Heart left ventricle (tissue), 16 donors: ENCODE measurements at regions not wholly inside any gene's neighbourhood (a gene's known extent, or its start where the extent isn't known, plus 50 kb on each side); places are given as distances from the start of the nearest gene placed in this dataset.

Experiments
- ATAC-seq, 4 donors: fragments of 200-7000 bp; cut with Tn5 transposase; one replicate each; pipeline ENCODE4 v1.9.1; 2020 to 2022; ENCODE audit warnings: moderate library complexity in 4 of 4, mild to moderate bottlenecking in 3 of 4, moderate number of reproducible peaks in 1 of 4
- DNase-seq, 5 donors: peaks; one replicate each; pipeline ENCODE4 v3.0.0-alpha.2; 2020
- H3K27ac ChIP-seq, 12 donors: fragments of 200-600 bp; sonication (generic) in 4 of 12; one replicate each; pipeline versions ENCODE4 v1.5.0 to v1.8.0; 2016 to 2022; ENCODE audit warnings: mild to moderate bottlenecking in 2 of 12
- H3K27me3 ChIP-seq, 9 donors: fragments of 200-600 bp; sonication (generic) in 2 of 9; one replicate each; pipeline versions ENCODE4 v1.5.1 to v1.8.0; 2016 to 2022; ENCODE audit warnings: mild to moderate bottlenecking in 3 of 9
- H3K36me3 ChIP-seq, 9 donors: fragments of 200-600 bp; sonication (generic) in 2 of 9; one replicate each; pipeline versions ENCODE4 v1.5.0 to v1.8.0; 2018 to 2022; ENCODE audit warnings: mild to moderate bottlenecking in 2 of 9
- H3K4me1 ChIP-seq, 12 donors: fragments of 200-600 bp; sonication (generic) in 4 of 12; one replicate each; pipeline versions ENCODE4 v1.5.0 to v1.8.0; 2016 to 2022; ENCODE audit warnings: mild to moderate bottlenecking in 3 of 12
- H3K4me3 ChIP-seq, 12 donors: fragments of 200-600 bp; sonication (generic) in 4 of 12; one replicate each; pipeline versions ENCODE4 v1.5.0 to v1.8.0; 2017 to 2022; ENCODE audit warnings: mild to moderate bottlenecking in 9 of 12, moderate library complexity in 4 of 12
- H3K9me3 ChIP-seq, 12 donors: fragments of 200-600 bp; sonication (generic) in 4 of 12; one replicate each; pipeline versions ENCODE4 v1.5.0 to v1.8.0; 2016 to 2022; ENCODE audit warnings: mild to moderate bottlenecking in 1 of 12
- CTCF ChIP-seq, 12 donors: fragments of 200-600 bp; sonication (generic) in 4 of 12; IDR thresholded peaks; one replicate each; pipeline versions ENCODE4 v1.5.0 to v1.8.0; 2018 to 2022; ENCODE audit warnings: antibody characterized with exemption in 12 of 12, mild to moderate bottlenecking in 5 of 12
- POLR2A ChIP-seq, 2 donors: fragments of 450-650 bp; IDR thresholded peaks; one replicate each; pipeline ENCODE4 v1.6.1; 2017; ENCODE audit warnings: antibody characterized with exemption in 2 of 2, mild to moderate bottlenecking in 2 of 2, moderate library complexity in 2 of 2
- WGBS, 4 donors: extraction: QIAGEN DNeasy Blood & Tissue Kit in 2 of 4; methylation state at CpG; one replicate each; pipeline versions ENCODE4 v1.1.5 to v1.1.7; 2013 to 2018; 5-methylcytosine and 5-hydroxymethylcytosine counted together
- intact Hi-C, 10 donors: fragments of 100-400 bp; cut with DNase I; formaldehyde crosslinking; loops; one replicate each; pipeline versions ENCODE4 v1.11.1 to v1.14.2; 2022
- donor health status: ischemic (EF 13 %, LVEDD 7.1; RV severe dilation, severe dysfunction).
- donor health status: healthy with polysubstance abuse.
- donor health status: DM: no; HTN: yes; CAD: no.
- donor health status: DM: no; HTN: no; CAD: no.
- donor health status: ischemic (EF 25% LVEDD 6.9; RV normal size, moderate dysfunction).
- donor health status: ischemic (EF 25% LVEDD 5.7; RV mildly dilated, moderate dysfunction).
- donor health status: healthy.
- donor health status: DM: yes; HTN: yes; CAD: no.
- donor health status: ischemic (EF 35%, LVEDD 5.7; RV mildly dilated, moderate dysfunction).
- donor health status: nonischemic (EF 11% LVEDD 7.7; RV severe dilation, severe dysfunction).
- donor health status: DM: yes; HTN: yes; CAD: no.
- donor health status: PGD.
- donor health status: ischemic (EF 29% LVEDD 5.4; RV normal size, mild dysfunction).
- donor health status: nonischemic (EF 23%, LVEDD 6.1; RV moderate dilation, normal function).

- Histone ChIP-seq H3K4me1 (peaks cover 0 to 1% (median 0%) of the 10 kb centered on the region in 12 donors), H3K4me3 (no peak overlapping the region), H3K27ac (no peak overlapping the region), H3K36me3 (no peaks in the 10 kb centered on the region), H3K9me3 (no peaks in the 10 kb centered on the region), H3K27me3 (no peaks in the 10 kb centered on the region)
- no peak for ATAC-seq
- 82 to 91% (median 86%) methylated on average over 3 of the region's 3 CpGs for WGBS, 4 donors
- intact Hi-C loops = no loop called here
- no peak for DNase-seq
- no peak for TF ChIP-seq CTCF (IDR thresholded peaks at IDR 0.05)
Observed at GRCh38 chr2:147520817-147521216, 324.0 kb upstream of the ACVR2A start.

- Histone ChIP-seq H3K9me3 (no peaks in the 10 kb centered on the region), H3K27ac (no peak overlapping the region), H3K4me3 (no peak overlapping the region), H3K36me3 (no peaks in the 10 kb centered on the region), H3K27me3 (no peaks in the 10 kb centered on the region), H3K4me1 (no peaks in the 10 kb centered on the region)
- DNase-seq = no peak
- 79 to 83% (median 81%) methylated on average over 2 of the region's 2 CpGs for WGBS, 4 donors
- ATAC-seq = no peak
- intact Hi-C loops = no loop called here
- TF ChIP-seq POLR2A (IDR thresholded peaks at IDR 0.05) = no peak
- no peak for TF ChIP-seq CTCF (IDR thresholded peaks at IDR 0.05)
Observed at GRCh38 chr2:147519178-147519577, 325.7 kb upstream of the ACVR2A start.

DNA sequence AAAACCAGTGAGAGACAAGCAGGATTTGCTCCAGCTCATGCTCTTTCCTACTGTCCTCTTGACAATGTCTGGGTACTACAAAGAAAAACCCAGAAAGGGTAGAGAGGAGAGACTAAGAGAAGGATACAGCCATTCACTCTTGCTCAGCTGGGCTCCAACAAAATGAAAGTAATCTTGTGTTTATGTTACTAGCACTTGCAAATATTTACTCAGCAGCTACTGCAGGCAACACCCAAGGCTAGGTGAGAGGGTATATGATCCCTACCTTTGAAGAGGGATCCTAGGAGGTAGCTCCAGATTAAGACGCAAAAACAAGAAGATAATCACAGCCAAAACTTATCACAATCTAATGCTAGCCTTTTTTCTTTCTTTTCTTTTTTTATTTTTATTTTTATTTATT is 329.6 kb upstream of the ACVR2A start:
- intact Hi-C loops = no loop called here

DNA sequence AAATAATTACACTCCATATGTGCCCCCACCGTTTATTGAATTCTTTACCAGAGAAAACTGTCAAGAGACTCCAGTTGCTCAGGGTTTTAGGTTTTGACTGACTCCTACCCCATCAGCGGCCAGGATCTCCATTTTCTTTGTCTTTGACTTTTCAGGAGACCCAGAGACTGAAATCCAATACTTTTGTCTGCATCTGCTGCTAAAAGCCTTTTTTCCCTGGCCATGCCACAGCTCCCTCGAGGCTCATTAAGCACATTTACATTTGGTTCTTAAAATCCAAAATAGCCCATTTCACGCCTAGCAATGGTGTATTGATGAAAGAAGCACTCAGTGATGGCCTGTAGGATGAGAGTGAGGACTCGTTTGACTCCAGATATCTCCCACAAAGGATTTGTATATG is 332.6 kb upstream of the ACVR2A start:
- intact Hi-C loops = no loop called here
- DNase-seq = no peak
- H3K9me3 ChIP-seq = no peaks in the 10 kb centered on the region
- no peak overlapping the region for H3K4me3 ChIP-seq
- H3K27me3 ChIP-seq = no peaks in the 10 kb centered on the region
- ATAC-seq = no peak
- 56 to 72% (median 71%) methylated on average over 5 of the region's 5 CpGs for WGBS, 4 donors
- peak overlapping the region in 5 of 12 donors; percentile 1 to 47 (median 25) for H3K27ac ChIP-seq
- no peak for TF ChIP-seq CTCF (IDR thresholded peaks at IDR 0.05)
- no peak for TF ChIP-seq POLR2A (IDR thresholded peaks at IDR 0.05)
- H3K36me3 ChIP-seq = no peaks in the 10 kb centered on the region
- peaks cover 0 to 7% (median 0%) of the 10 kb centered on the region in 12 donors for H3K4me1 ChIP-seq

More for the DNA sequence above, 329.6 kb upstream of the ACVR2A start:
- H3K9me3 ChIP-seq = no peaks in the 10 kb centered on the region
- no peaks in the 10 kb centered on the region for H3K36me3 ChIP-seq
- DNase-seq (no peak), ATAC-seq (no peak)
- no peak overlapping the region for H3K4me3 ChIP-seq
- WGBS, 4 donors = 79 to 85% (median 82%) methylated on average over 1 of the region's 1 CpG
- H3K4me1 ChIP-seq = peaks cover 0 to 7% (median 0%) of the 10 kb centered on the region in 12 donors
- H3K27me3 ChIP-seq = no peaks in the 10 kb centered on the region
- H3K27ac ChIP-seq = no peak overlapping the region
- no peak for TF ChIP-seq POLR2A (IDR thresholded peaks at IDR 0.05)
- no peak for TF ChIP-seq CTCF (IDR thresholded peaks at IDR 0.05)
